Loucy (cell line): ENCODE measurements at regions not wholly inside any gene's neighbourhood (a gene's known extent, or its start where the extent isn't known, plus 50 kb on each side); places are given as distances from the start of the nearest gene placed in this dataset.

Experiments used
- H2AFZ ChIP-seq: fragments of 200-600 bp; sonication (generic); 2 replicates; pipeline ENCODE4 v1.6.0; 2016; ENCODE audit warnings: antibody characterized with exemption, mild to moderate bottlenecking, low read length, moderate library complexity
- H3F3A ChIP-seq: fragments of 200-600 bp; 2 replicates; pipeline ENCODE4 v1.6.0; 2016; ENCODE audit warnings: antibody characterized with exemption, low read depth, mild to moderate bottlenecking
- H3K27me3 ChIP-seq: fragments of 200-600 bp; sonication (generic); 2 replicates; pipeline ENCODE4 v1.6.1; 2014; ENCODE audit warnings: low read length, mild to moderate bottlenecking; ENCODE audit not compliant: insufficient read depth, poor library complexity, severe bottlenecking
- H3K36me3 ChIP-seq: fragments of 200-600 bp; sonication (generic); 2 replicates; pipeline ENCODE4 v1.6.1; 2016; ENCODE audit warnings: low read length; ENCODE audit not compliant: insufficient read depth
- H3K4me1 ChIP-seq: fragments of 200-600 bp; sonication (generic); 2 replicates; pipeline ENCODE4 v1.5.1; 2014; ENCODE audit warnings: low read length, mild to moderate bottlenecking; ENCODE audit not compliant: insufficient read depth, poor library complexity, severe bottlenecking
- H3K4me2 ChIP-seq: fragments of 200-600 bp; sonication (generic); 2 replicates; pipeline ENCODE4 v1.6.0; 2014; ENCODE audit warnings: antibody characterized with exemption, low read length, low read depth, mild to moderate bottlenecking; ENCODE audit not compliant: poor library complexity, severe bottlenecking
- H3K4me3 ChIP-seq: fragments of 200-600 bp; sonication (generic); 2 replicates; pipeline ENCODE4 v1.5.1; 2014; ENCODE audit warnings: low read length, mild to moderate bottlenecking, mixed read lengths; ENCODE audit not compliant: poor library complexity, severe bottlenecking
- H3K79me2 ChIP-seq: fragments of 200-600 bp; sonication (generic); 2 replicates; pipeline ENCODE4 v1.6.1; 2014; ENCODE audit warnings: low read length; ENCODE audit not compliant: insufficient read depth
- H3K9ac ChIP-seq: fragments of 200-600 bp; sonication (generic); 2 replicates; pipeline ENCODE4 v1.6.0; 2014; ENCODE audit warnings: mild to moderate bottlenecking, low read depth, low read length, moderate library complexity; ENCODE audit not compliant: poor library complexity, severe bottlenecking
- H3K9me2 ChIP-seq: fragments of 200-600 bp; sonication (generic); replicated peaks from 2 replicates; pipeline ENCODE4 v1.6.1; 2016; ENCODE audit warnings: low read depth, low read length, mixed read lengths
- H3K9me3 ChIP-seq: fragments of 200-600 bp; sonication (generic); 2 replicates; pipeline ENCODE4 v1.6.1; 2014; ENCODE audit warnings: mild to moderate bottlenecking, antibody characterized with exemption, low read length, low read depth; ENCODE audit not compliant: insufficient read depth
- H4K20me1 ChIP-seq: fragments of 200-600 bp; sonication (generic); 2 replicates; pipeline ENCODE4 v1.6.0; 2014; ENCODE audit warnings: antibody characterized with exemption, low read length, mild to moderate bottlenecking; ENCODE audit not compliant: insufficient read depth, poor library complexity, severe bottlenecking
- EZH2phosphoT487 ChIP-seq: fragments of 200-600 bp; IDR thresholded peaks from 2 replicates; pipeline ENCODE4 v1.6.1; 2018; ENCODE audit warnings: antibody characterized with exemption, mild to moderate bottlenecking, moderate library complexity, borderline replicate concordance
- TF ChIP-seq, protein P1 (sequence below): fragments of 200-600 bp; sonication (generic); conservative IDR thresholded peaks from 2 replicates; pipeline ENCODE4 v1.5.1; 2014; ENCODE audit warnings: mild to moderate bottlenecking, antibody characterized with exemption, low read length

DNA sequence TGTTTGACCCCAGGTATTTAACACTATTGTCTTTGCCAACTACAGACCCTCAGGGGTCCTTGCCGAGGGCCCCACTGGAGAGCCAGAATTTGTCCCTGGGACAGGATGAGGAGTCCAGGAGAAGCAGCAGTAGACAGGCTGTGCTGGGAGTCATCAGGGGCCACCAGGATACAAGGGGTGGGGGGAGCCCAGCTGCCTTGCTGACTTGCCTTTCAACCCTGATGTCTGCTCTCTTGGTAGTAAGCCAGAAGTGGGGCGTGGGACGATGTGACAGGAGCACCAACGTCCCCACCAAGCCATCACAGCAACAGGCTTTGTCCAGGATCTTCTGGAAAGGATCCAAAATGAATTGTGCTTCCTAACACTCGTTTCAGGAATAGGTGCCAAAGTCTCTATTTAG is 62.4 kb upstream of the CDCA7L start:
- TF ChIP-seq EZH2phosphoT487 = no peak
- TF ChIP-seq, protein P1, sequence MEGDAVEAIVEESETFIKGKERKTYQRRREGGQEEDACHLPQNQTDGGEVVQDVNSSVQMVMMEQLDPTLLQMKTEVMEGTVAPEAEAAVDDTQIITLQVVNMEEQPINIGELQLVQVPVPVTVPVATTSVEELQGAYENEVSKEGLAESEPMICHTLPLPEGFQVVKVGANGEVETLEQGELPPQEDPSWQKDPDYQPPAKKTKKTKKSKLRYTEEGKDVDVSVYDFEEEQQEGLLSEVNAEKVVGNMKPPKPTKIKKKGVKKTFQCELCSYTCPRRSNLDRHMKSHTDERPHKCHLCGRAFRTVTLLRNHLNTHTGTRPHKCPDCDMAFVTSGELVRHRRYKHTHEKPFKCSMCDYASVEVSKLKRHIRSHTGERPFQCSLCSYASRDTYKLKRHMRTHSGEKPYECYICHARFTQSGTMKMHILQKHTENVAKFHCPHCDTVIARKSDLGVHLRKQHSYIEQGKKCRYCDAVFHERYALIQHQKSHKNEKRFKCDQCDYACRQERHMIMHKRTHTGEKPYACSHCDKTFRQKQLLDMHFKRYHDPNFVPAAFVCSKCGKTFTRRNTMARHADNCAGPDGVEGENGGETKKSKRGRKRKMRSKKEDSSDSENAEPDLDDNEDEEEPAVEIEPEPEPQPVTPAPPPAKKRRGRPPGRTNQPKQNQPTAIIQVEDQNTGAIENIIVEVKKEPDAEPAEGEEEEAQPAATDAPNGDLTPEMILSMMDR = no peak
- Histone ChIP-seq H3K4me2 (no peak overlapping the region), H4K20me1 (no peaks in the 10 kb centered on the region), H3F3A (no peaks in the 10 kb centered on the region), H3K9me3 (no peaks in the 10 kb centered on the region), H3K4me1 (peaks cover 3% of the 10 kb centered on the region), H3K79me2 (no peaks in the 10 kb centered on the region), H2AFZ (no peak overlapping the region), H3K9ac (no peak overlapping the region), H3K9me2 (no peaks in the 10 kb centered on the region), H3K27me3 (no peaks in the 10 kb centered on the region), H3K4me3 (no peak overlapping the region), H3K36me3 (no peaks in the 10 kb centered on the region)

DNA sequence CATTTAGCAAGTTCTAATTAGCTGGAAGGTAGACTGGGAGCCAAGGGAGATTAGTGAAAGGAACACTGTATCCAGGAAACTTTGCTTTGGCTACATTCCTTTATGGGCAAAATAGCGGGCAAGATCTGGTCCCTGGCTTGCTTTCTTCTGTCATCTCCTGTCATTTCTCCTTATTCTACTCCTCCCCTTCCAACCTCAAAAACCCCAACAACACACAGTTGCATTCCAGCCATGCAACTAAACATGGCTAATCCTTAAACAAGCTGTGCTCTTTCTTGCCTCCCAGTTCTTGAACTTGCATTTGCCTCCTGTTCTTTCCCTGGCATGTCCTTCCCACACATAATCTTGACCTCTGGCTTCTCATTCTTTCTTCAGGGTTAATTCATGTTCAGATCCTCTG is 59.5 kb upstream of the CDCA7L start:
- Histone ChIP-seq H3K36me3 (no peaks in the 10 kb centered on the region), H3K27me3 (no peaks in the 10 kb centered on the region), H3F3A (no peaks in the 10 kb centered on the region), H3K79me2 (no peaks in the 10 kb centered on the region), H3K4me1 (peaks cover 3% of the 10 kb centered on the region), H3K9ac (no peak overlapping the region), H3K9me3 (no peaks in the 10 kb centered on the region), H3K9me2 (no peaks in the 10 kb centered on the region), H3K4me3 (no peak overlapping the region), H3K4me2 (no peak overlapping the region), H4K20me1 (no peaks in the 10 kb centered on the region), H2AFZ (no peak overlapping the region)
- no peak for TF ChIP-seq EZH2phosphoT487
- TF ChIP-seq, protein P1 = no peak

DNA sequence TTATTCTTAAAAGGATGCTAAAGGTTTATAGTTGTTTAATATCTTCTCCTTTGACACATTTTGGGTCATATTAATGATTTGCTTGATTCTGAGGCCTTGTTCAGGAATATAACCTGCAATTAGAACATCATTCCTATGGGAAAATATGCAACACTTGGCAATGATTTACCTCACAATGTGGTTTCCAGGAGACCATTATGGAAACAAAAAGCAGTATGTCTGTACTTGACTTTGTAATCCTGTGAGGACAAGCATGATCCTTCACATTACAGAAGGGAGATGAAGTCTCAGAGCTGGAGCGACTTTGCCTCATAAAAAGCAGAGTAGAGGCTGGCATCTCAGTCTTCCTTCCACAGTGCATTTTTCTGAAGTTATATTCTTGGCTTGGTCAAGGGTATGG is 57.0 kb upstream of the CDCA7L start:
- Histone ChIP-seq H3K4me3 (no peak overlapping the region), H4K20me1 (no peaks in the 10 kb centered on the region), H3K9me3 (no peaks in the 10 kb centered on the region), H3K36me3 (no peaks in the 10 kb centered on the region), H3K9me2 (no peaks in the 10 kb centered on the region), H3K4me2 (no peak overlapping the region), H2AFZ (no peak overlapping the region), H3K27me3 (no peaks in the 10 kb centered on the region), H3K79me2 (no peaks in the 10 kb centered on the region), H3F3A (no peaks in the 10 kb centered on the region), H3K4me1 (peaks cover 3% of the 10 kb centered on the region), H3K9ac (no peak overlapping the region)
- TF ChIP-seq, protein P1 = no peak
- TF ChIP-seq EZH2phosphoT487 = no peak
